CD4-positive, alpha-beta T cell treated with Interleukin-12 subunit alpha and Interleukin-12 subunit beta, for 1 hour (primary cell): ENCODE measurements at regions not wholly inside any gene's neighbourhood (a gene's known extent, or its start where the extent isn't known, plus 50 kb on each side); places are given as distances from the start of the nearest gene placed in this dataset.

ENCODE experiments used
- DNase-seq: peaks from one replicate; pipeline ENCODE4 v3.0.0-alpha.2; 2020

- no peak for DNase-seq
Measured at GRCh38 chr5:77842243-77842642, 66.1 kb upstream of the TBCA start.

- no peak for DNase-seq
Measured at GRCh38 chr5:77841616-77842015, 65.5 kb upstream of the TBCA start.

GRCh38 chr5:77840930-77841329 lies 64.8 kb upstream of the TBCA start:
- DNase-seq = no peak

- no peak for DNase-seq
Measured at GRCh38 chr5:77839691-77840090, 63.6 kb upstream of the TBCA start.

GRCh38 chr5:77832938-77833337 lies 56.8 kb upstream of the TBCA start:
- no peak for DNase-seq

GRCh38 chr5:77832166-77832770 lies 56.1 kb upstream of the TBCA start:
- DNase-seq = no peak

GRCh38 chr5:77828445-77828844 lies 52.3 kb upstream of the TBCA start:
- DNase-seq = no peak
